ENCODE measurements at regions not wholly inside any gene's neighbourhood (a gene's known extent, or its start where the extent isn't known, plus 50 kb on each side); places are given as distances from the start of the nearest gene placed in this dataset.
A peak's percentile ranks its signal among the peaks of the same experiment; 100 is the strongest.

GRCh38 chr17:79470754-79471153, 140.1 kb downstream of the RBFOX3 start:
- no peak for DNase-seq (ENCODE audit: low spot score)

GRCh38 chr17:79469646-79470045, 141.2 kb downstream of the RBFOX3 start:
- no peak for DNase-seq (ENCODE audit: low spot score)

GRCh38 chr17:79468183-79468944, 142.5 kb downstream of the RBFOX3 start:
- DNase-seq (ENCODE audit: low spot score): no peak

- DNase-seq (ENCODE audit: low spot score): no peak
Measured at GRCh38 chr17:79466562-79467350, 144.1 kb downstream of the RBFOX3 start.

- no peak for DNase-seq (ENCODE audit: low spot score)
Measured at GRCh38 chr17:79465681-79466025, 145.2 kb downstream of the RBFOX3 start.

- no peak for DNase-seq (ENCODE audit: low spot score)
Measured at GRCh38 chr17:79465011-79465680, 145.7 kb downstream of the RBFOX3 start.

GRCh38 chr17:79464318-79465010, 146.4 kb downstream of the RBFOX3 start:
- no peak for DNase-seq (ENCODE audit: low spot score)

GRCh38 chr17:79463421-79464317, 147.2 kb downstream of the RBFOX3 start:
- DNase-seq (ENCODE audit: low spot score): no peak

GRCh38 chr17:79461041-79461440, 149.8 kb downstream of the RBFOX3 start:
- DNase-seq (ENCODE audit: low spot score): peak; percentile 72

GRCh38 chr17:79459846-79460245, 151.0 kb downstream of the RBFOX3 start:
- no peak for DNase-seq (ENCODE audit: low spot score)

GRCh38 chr17:79459003-79459655, 151.7 kb downstream of the RBFOX3 start:
- DNase-seq (ENCODE audit: low spot score): no peak

GRCh38 chr17:79458356-79458755, 152.5 kb downstream of the RBFOX3 start:
- no peak for DNase-seq (ENCODE audit: low spot score)

- DNase-seq (ENCODE audit: low spot score): no peak
Measured at GRCh38 chr17:79457889-79458288, 153.0 kb downstream of the RBFOX3 start.

GRCh38 chr17:79457376-79457775, 153.5 kb downstream of the RBFOX3 start:
- no peak for DNase-seq (ENCODE audit: low spot score)

- DNase-seq (ENCODE audit: low spot score): no peak
Measured at GRCh38 chr17:79455636-79456035, 155.2 kb downstream of the RBFOX3 start.

GRCh38 chr17:79454826-79455225, 156.0 kb downstream of the RBFOX3 start:
- DNase-seq (ENCODE audit: low spot score): no peak

- no peak for DNase-seq (ENCODE audit: low spot score)
Measured at GRCh38 chr17:79453481-79453880, 157.4 kb downstream of the RBFOX3 start.

GRCh38 chr17:79452706-79453105, 158.1 kb downstream of the RBFOX3 start:
- DNase-seq (ENCODE audit: low spot score): no peak

GRCh38 chr17:79451167-79451566, 159.7 kb downstream of the RBFOX3 start:
- DNase-seq (ENCODE audit: low spot score): no peak

GRCh38 chr17:79446399-79447009, 164.3 kb downstream of the RBFOX3 start:
- DNase-seq (ENCODE audit: low spot score): no peak
